ENCODE measurements at regions not wholly inside any gene's neighbourhood (a gene's known extent, or its start where the extent isn't known, plus 50 kb on each side); places are given as distances from the start of the nearest gene placed in this dataset.

DNA sequence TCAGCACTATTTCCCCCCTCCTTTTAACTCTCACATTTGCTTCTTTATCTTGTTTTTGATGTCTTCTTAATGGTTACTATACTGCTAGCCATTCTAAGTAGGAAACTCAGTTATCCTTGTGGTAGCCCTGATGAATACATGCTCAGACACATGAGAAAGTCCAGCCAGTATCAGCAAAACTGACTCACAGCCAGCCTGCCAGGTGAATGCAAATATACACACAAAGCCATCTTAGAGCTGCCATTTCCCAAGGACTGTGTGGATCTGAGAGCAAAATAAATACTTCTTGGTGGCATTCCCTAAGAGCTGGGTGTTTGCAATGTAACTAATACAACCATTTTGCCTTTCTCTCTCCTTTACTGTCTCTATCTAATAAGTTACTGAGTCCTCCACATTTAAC, 455.2 kb downstream of the CCER1 start:
- TF ChIP-seq POLR2AphosphoS5 (IDR thresholded peaks at IDR 0.05), result no peak
- TF ChIP-seq EP300 (IDR thresholded peaks at IDR 0.05), result no peak
- TF ChIP-seq, protein P1, sequence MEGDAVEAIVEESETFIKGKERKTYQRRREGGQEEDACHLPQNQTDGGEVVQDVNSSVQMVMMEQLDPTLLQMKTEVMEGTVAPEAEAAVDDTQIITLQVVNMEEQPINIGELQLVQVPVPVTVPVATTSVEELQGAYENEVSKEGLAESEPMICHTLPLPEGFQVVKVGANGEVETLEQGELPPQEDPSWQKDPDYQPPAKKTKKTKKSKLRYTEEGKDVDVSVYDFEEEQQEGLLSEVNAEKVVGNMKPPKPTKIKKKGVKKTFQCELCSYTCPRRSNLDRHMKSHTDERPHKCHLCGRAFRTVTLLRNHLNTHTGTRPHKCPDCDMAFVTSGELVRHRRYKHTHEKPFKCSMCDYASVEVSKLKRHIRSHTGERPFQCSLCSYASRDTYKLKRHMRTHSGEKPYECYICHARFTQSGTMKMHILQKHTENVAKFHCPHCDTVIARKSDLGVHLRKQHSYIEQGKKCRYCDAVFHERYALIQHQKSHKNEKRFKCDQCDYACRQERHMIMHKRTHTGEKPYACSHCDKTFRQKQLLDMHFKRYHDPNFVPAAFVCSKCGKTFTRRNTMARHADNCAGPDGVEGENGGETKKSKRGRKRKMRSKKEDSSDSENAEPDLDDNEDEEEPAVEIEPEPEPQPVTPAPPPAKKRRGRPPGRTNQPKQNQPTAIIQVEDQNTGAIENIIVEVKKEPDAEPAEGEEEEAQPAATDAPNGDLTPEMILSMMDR (IDR thresholded peaks at IDR 0.05), result no peak
- no peak for TF ChIP-seq POLR2A (IDR thresholded peaks at IDR 0.05)
- Histone ChIP-seq H3K27ac (no peak overlapping the region), H3K36me3 (no peaks in the 10 kb centered on the region), H3K4me3 (no peak overlapping the region), H3K9me3 (no peaks in the 10 kb centered on the region), H3K4me1 (no peaks in the 10 kb centered on the region), H3K27me3 (no peaks in the 10 kb centered on the region)
- ATAC-seq, result no peak

DNA sequence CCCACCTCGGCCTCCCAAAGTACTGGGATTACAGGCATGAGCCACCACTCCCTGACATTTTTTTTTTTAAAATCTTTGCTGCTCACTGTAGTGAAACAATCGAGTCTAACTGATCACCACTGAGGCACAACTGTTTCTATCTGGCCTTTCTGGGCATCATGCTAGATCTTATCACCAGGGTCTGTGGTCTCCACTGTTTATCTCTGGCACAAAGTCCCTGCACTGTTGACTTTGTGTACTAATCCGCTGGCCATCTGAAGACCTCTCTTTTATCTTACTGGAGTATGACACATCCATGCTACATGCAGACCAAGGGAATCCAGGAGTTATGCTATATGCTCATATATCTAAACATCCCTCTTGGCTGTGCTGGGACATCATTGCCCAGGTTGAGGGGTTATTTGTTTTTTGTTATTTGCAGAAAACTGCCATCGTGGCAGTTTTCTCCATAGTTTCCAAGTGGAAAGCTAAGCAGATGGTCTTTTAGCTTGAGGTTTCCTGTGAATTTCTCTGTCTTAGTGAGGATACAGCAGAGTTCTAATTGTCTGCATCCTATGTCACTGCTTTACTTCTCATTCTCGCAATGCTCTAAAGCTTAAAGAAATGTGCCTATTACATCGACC, 456.9 kb downstream of the CCER1 start:
- H3K27ac ChIP-seq, result no peak overlapping the region
- no peak for TF ChIP-seq POLR2AphosphoS5 (IDR thresholded peaks at IDR 0.05)
- TF ChIP-seq EP300 (IDR thresholded peaks at IDR 0.05), result no peak
- no peak for TF ChIP-seq POLR2A (IDR thresholded peaks at IDR 0.05)
- TF ChIP-seq, protein P1 (IDR thresholded peaks at IDR 0.05), result no peak
- no peaks in the 10 kb centered on the region for H3K4me1 ChIP-seq
- H3K36me3 ChIP-seq, result no peaks in the 10 kb centered on the region
- no peaks in the 10 kb centered on the region for H3K9me3 ChIP-seq
- no peak overlapping the region for H3K4me3 ChIP-seq
- ATAC-seq, result no peak
- 90 to 96% methylated on average over 6 of the region's 6 CpGs for WGBS, 2 donors (ENCODE audit: low coverage in 1 of 2)
- no peaks in the 10 kb centered on the region for H3K27me3 ChIP-seq

DNA sequence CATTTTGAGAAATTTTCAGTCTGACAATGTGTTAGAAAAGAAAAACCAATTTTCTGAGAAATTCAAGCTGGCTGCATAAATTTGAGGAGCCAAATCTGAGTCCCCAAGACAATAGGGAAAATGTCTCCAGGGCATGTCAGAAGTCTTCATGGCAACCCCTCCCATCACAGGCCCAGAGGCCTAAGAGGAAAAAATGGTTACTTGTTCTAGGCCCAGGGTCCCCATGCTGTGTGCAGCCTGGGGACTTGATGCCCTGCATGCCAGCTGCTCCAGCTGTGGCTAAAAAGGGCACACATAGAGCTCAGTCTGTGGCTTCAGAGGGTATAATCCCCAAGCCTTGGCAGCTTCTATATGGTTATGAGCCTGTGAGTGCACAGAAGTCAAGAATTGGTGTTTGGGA, 464.6 kb downstream of the CCER1 start:
- no peaks in the 10 kb centered on the region for H3K27me3 ChIP-seq
- no peak overlapping the region for H3K27ac ChIP-seq
- no peaks in the 10 kb centered on the region for H3K4me1 ChIP-seq
- no peak overlapping the region for H3K4me3 ChIP-seq
- TF ChIP-seq, protein P1 (IDR thresholded peaks at IDR 0.05), result no peak
- TF ChIP-seq POLR2A (IDR thresholded peaks at IDR 0.05) (no peak), EP300 (IDR thresholded peaks at IDR 0.05) (no peak), POLR2AphosphoS5 (IDR thresholded peaks at IDR 0.05) (no peak)
- no peaks in the 10 kb centered on the region for H3K36me3 ChIP-seq
- no peak for ATAC-seq
- H3K9me3 ChIP-seq, result peaks cover 0 to 6% (median 0%) of the 10 kb centered on the region in 3 donors

DNA sequence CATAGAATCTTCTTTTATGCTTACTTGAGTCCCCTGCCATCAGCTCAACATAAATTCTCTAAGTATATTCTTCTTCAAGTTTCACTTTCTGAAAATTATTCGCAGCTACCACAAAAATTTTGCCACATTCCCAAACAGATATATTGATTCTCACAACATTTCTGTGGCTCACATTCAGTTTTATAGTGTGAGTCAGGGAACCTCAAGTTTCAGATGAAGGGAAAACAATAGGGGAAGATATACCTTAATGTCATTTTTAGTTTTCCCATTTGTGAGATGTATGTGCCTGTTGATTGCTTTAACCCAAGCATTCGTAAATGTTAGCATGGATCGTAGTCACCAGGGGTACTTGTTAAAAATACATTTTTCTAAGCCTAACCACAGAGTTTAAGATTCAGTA, 465.8 kb downstream of the CCER1 start:
- Histone ChIP-seq H3K36me3 (no peaks in the 10 kb centered on the region), H3K27ac (no peak overlapping the region), H3K27me3 (no peaks in the 10 kb centered on the region), H3K4me1 (no peaks in the 10 kb centered on the region), H3K9me3 (peaks cover 0 to 6% (median 0%) of the 10 kb centered on the region in 3 donors), H3K4me3 (no peak overlapping the region)
- TF ChIP-seq, protein P1 (IDR thresholded peaks at IDR 0.05), result no peak
- no peak for TF ChIP-seq EP300 (IDR thresholded peaks at IDR 0.05)
- no peak for TF ChIP-seq POLR2AphosphoS5 (IDR thresholded peaks at IDR 0.05)
- TF ChIP-seq POLR2A (IDR thresholded peaks at IDR 0.05), result no peak
- 85 to 98% methylated on average over 3 of the region's 3 CpGs for WGBS, 2 donors (ENCODE audit: low coverage in 1 of 2)
- no peak for ATAC-seq

DNA sequence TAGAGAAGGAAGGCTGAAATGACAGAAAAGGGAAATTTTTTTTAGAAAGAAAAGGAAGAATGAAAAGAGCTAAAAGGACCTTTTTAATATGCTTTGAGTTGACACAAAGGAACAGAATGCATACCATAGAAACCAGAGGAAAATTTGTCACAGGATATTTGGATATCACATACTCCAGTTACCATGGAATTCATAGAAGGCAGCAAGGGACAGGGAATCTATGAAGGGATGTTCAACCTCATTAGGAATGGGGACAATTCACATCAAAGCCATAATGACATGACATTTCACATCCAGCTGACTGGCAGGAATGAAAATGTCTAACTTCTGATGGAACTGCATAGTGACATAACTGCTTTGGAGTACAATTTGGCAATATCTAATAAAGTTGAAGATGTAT, 469.4 kb downstream of the CCER1 start:
- H3K4me3 ChIP-seq, result no peak overlapping the region
- peaks cover 0 to 6% (median 0%) of the 10 kb centered on the region in 3 donors for H3K4me1 ChIP-seq
- H3K27ac ChIP-seq, result no peak overlapping the region
- no peaks in the 10 kb centered on the region for H3K36me3 ChIP-seq
- no peak for ATAC-seq
- TF ChIP-seq EP300 (IDR thresholded peaks at IDR 0.05) (no peak), POLR2AphosphoS5 (IDR thresholded peaks at IDR 0.05) (no peak), POLR2A (IDR thresholded peaks at IDR 0.05) (no peak)
- TF ChIP-seq, protein P1 (IDR thresholded peaks at IDR 0.05), result no peak
- H3K27me3 ChIP-seq, result no peaks in the 10 kb centered on the region
- H3K9me3 ChIP-seq, result peaks cover 0 to 4% (median 0%) of the 10 kb centered on the region in 3 donors

Data from gastroesophageal sphincter (tissue), 4 donors.